HFFc6 (cell line): ENCODE measurements at regions not wholly inside any gene's neighbourhood (a gene's known extent, or its start where the extent isn't known, plus 50 kb on each side); places are given as distances from the start of the nearest gene placed in this dataset.

Experiments used
- DNase-seq: peaks from one replicate; pipeline ENCODE4 v3.0.0-alpha.2; 2018
- H3K27ac Mint-ChIP-seq: 2 replicates; pipeline ENCODE4 v1.8.0; 2020; ENCODE audit warnings: mild to moderate bottlenecking, mixed read lengths
- H3K27me3 Mint-ChIP-seq: 2 replicates; pipeline ENCODE4 v1.8.0; 2021; ENCODE audit warnings: mild to moderate bottlenecking, moderate library complexity, mixed read lengths; ENCODE audit not compliant: insufficient read depth
- H3K36me3 Mint-ChIP-seq: 2 replicates; pipeline ENCODE4 v1.8.0; 2021; ENCODE audit warnings: low read depth, mixed read lengths
- H3K4me1 Mint-ChIP-seq: 2 replicates; pipeline ENCODE4 v1.8.0; 2020; ENCODE audit warnings: low read depth, mixed read lengths
- H3K4me3 Mint-ChIP-seq: 2 replicates; pipeline ENCODE4 v1.8.0; 2020; ENCODE audit warnings: mild to moderate bottlenecking, moderate library complexity, mixed read lengths
- H3K9me3 Mint-ChIP-seq: 2 replicates; pipeline ENCODE4 v1.8.0; 2020; ENCODE audit warnings: mild to moderate bottlenecking, mixed read lengths
- CTCF ChIP-seq: fragments of 200-600 bp; sonication (generic); IDR thresholded peaks from 2 replicates; pipeline ENCODE4 v1.5.0; 2021; ENCODE audit warnings: antibody characterized with exemption, mild to moderate bottlenecking

DNA sequence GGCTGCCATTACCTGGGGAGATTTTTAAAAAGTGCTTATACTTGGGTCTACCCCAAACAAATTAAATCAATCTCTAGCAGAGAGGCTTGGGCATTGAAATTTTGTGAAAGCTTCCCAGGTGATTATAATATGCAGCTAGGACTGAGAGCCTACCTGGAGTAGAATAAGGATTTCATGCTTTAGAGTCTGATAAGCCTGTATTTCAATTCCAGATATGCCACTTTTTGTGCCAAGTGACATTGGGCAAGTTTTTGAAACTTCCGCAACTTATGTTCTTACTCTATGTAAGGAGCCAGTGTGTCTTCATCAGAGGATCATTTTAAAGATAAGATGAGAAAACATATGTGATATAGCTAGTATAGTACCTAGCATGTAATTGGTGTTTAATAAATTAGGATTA is 159.8 kb upstream of the LRIG3 start:
- Mint-ChIP-seq H3K27ac (no peak overlapping the region), H3K9me3 (no peaks in the 10 kb centered on the region), H3K36me3 (no peaks in the 10 kb centered on the region), H3K4me1 (peaks cover 23% of the 10 kb centered on the region), H3K4me3 (no peak overlapping the region), H3K27me3 (no peaks in the 10 kb centered on the region; the same call in 1 of the 2 replicates)
- TF ChIP-seq CTCF: no peak
- no peak for DNase-seq

DNA sequence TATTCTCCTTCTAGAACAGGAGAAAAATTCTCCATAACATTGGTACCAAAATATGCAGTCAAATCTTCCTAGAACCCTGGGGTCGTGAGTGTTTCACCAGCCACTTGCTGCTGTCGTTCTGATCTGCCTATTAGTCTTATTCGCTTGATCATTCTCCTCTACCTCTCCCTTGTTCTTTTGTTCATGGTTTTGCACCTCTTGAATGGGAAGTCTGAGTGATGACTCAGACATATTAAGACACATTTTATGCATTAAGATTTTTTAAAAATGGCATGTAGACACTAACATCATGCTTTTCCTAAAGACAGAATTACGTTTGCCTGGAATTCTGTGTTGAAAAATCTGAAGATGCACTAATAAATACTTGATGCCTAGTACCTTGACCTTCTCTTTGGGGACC is 159.2 kb upstream of the LRIG3 start:
- no peaks in the 10 kb centered on the region for H3K9me3 Mint-ChIP-seq
- peaks cover 17% of the 10 kb centered on the region for H3K4me1 Mint-ChIP-seq
- no peak overlapping the region for H3K4me3 Mint-ChIP-seq
- no peaks in the 10 kb centered on the region; the same call in 1 of the 2 replicates for H3K27me3 Mint-ChIP-seq
- DNase-seq: no peak
- H3K36me3 Mint-ChIP-seq: no peaks in the 10 kb centered on the region
- TF ChIP-seq CTCF: no peak
- H3K27ac Mint-ChIP-seq: no peak overlapping the region

DNA sequence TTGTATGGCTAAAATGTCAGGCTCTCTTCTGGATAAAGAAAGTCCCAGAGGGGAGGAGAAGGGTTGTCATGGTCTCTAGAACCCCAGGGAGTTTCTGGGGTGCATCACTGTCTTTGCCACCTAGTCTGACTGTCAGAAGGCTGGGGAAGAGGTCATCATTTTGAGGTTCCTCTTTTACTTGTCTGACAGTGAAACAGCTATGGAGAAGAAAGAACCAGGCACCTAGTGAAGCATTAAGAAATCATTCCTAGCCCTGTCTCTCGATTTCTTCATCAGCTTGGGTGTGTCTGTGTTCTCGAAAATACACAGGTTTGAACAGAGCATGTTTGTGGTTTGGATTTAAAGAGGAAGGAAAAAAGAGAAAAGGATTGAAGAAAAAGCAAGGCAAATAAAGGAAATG is 158.7 kb upstream of the LRIG3 start:
- TF ChIP-seq CTCF: no peak
- H3K27ac Mint-ChIP-seq: no peak overlapping the region
- H3K36me3 Mint-ChIP-seq: no peaks in the 10 kb centered on the region
- no peaks in the 10 kb centered on the region for H3K9me3 Mint-ChIP-seq
- H3K27me3 Mint-ChIP-seq: no peaks in the 10 kb centered on the region; the same call in 1 of the 2 replicates
- H3K4me3 Mint-ChIP-seq: no peak overlapping the region
- H3K4me1 Mint-ChIP-seq: peaks cover 12% of the 10 kb centered on the region
- DNase-seq: no peak

DNA sequence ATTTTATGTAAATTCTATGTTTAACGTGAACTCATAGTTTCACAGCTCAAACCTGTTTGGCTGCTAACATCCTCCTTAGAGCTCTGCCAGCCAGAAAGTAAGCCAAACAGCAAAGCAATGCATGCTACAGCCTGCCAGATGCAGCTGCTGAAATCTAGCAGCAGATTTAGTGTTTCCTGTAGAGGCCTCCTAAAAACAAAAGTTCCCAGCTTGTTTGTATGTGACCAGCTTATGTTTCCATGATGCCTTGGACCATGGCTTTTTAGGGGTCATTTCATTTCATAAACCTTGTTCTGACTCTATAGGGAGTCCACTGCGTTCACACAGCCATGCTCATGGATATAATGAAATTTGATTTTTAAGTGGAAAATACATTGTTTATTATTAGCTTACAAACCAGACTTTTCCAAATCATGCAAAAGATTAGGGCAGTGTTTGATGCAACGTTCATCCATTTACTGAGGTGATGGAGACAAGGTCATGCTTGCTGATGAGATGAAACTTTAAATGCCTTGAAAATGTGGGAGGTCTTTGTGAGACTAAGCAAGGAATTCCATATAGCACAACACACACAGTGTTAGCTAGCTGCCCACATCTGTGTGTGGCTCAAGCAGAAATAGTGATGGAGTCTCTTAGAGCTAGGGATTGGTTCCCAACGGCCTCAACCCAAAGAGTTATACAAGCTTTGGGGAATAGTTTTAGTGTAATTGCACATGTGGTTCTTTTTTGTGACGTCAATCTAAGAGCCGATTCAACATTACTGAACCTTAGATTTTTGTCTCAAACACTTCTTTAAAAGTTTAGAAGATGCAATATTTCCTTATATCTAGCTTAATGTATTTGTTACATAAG is 157.5 kb upstream of the LRIG3 start:
- H3K27me3 Mint-ChIP-seq: no peaks in the 10 kb centered on the region; the same call in 1 of the 2 replicates

GRCh38 chr12:59077153-59077552 is 156.8 kb upstream of the LRIG3 start:
- Mint-ChIP-seq H3K9me3 (no peaks in the 10 kb centered on the region), H3K4me3 (no peak overlapping the region), H3K27ac (no peak overlapping the region), H3K36me3 (no peaks in the 10 kb centered on the region), H3K4me1 (peaks cover 11% of the 10 kb centered on the region), H3K27me3 (no peaks in the 10 kb centered on the region; the same call in 1 of the 2 replicates)
- TF ChIP-seq CTCF: no peak
- no peak for DNase-seq

More for the DNA sequence above, 157.5 kb upstream of the LRIG3 start:
- no peaks in the 10 kb centered on the region for H3K36me3 Mint-ChIP-seq
- no peak for DNase-seq
- no peaks in the 10 kb centered on the region for H3K9me3 Mint-ChIP-seq
- TF ChIP-seq CTCF: no peak
- H3K4me1 Mint-ChIP-seq: peaks cover 7% of the 10 kb centered on the region; the same call in 1 of the 2 replicates
- no peak overlapping the region for H3K4me3 Mint-ChIP-seq
- H3K27ac Mint-ChIP-seq: no peak overlapping the region
